Renal cortex interstitium (tissue), 11 donors: ENCODE measurements at regions not wholly inside any gene's neighbourhood (a gene's known extent, or its start where the extent isn't known, plus 50 kb on each side); places are given as distances from the start of the nearest gene placed in this dataset.

ENCODE experiments used
- DNase-seq, 11 donors: peaks; one replicate each; pipeline ENCODE4 v3.0.0-alpha.2; 2013; ENCODE audit warnings: low read depth in 9 of 11, low spot score in 4 of 11; ENCODE audit errors: extremely low read depth in 1 of 11

GRCh38 chr3:182698078-182698477, 95.2 kb upstream of the ATP11B start:
- DNase-seq: no peak

GRCh38 chr3:182699550-182700170, 93.6 kb upstream of the ATP11B start:
- no peak for DNase-seq

GRCh38 chr3:182702216-182702615, 91.1 kb upstream of the ATP11B start:
- DNase-seq: no peak

- no peak for DNase-seq
Measured at GRCh38 chr3:182703233-182703632, 90.1 kb upstream of the ATP11B start.

- no peak for DNase-seq
Measured at GRCh38 chr3:182704926-182705325, 88.4 kb upstream of the ATP11B start.

- no peak for DNase-seq
Measured at GRCh38 chr3:182708810-182709209, 84.5 kb upstream of the ATP11B start.

- DNase-seq: no peak
Measured at GRCh38 chr3:182709306-182709705, 84.0 kb upstream of the ATP11B start.

GRCh38 chr3:182710557-182711157, 82.6 kb upstream of the ATP11B start:
- no peak for DNase-seq

GRCh38 chr3:182711261-182711683, 82.0 kb upstream of the ATP11B start:
- DNase-seq: no peak

- no peak for DNase-seq
Measured at GRCh38 chr3:182711853-182712252, 81.5 kb upstream of the ATP11B start.

- no peak for DNase-seq
Measured at GRCh38 chr3:182713111-182713510, 80.2 kb upstream of the ATP11B start.

GRCh38 chr3:182713743-182714517, 79.4 kb upstream of the ATP11B start:
- DNase-seq: peak in 3 of 11 donors; percentile 30 to 60 (median 46)

GRCh38 chr3:182715006-182715405, 78.3 kb upstream of the ATP11B start:
- DNase-seq: no peak

- no peak for DNase-seq
Measured at GRCh38 chr3:182716114-182716688, 77.1 kb upstream of the ATP11B start.

GRCh38 chr3:182717216-182717615, 76.1 kb upstream of the ATP11B start:
- DNase-seq: no peak

GRCh38 chr3:182722907-182723306, 70.4 kb upstream of the ATP11B start:
- DNase-seq: no peak

- no peak for DNase-seq
Measured at GRCh38 chr3:182723596-182723995, 69.7 kb upstream of the ATP11B start.

- peak in 6 of 11 donors; percentile 33 to 77 (median 68) for DNase-seq
Measured at GRCh38 chr3:182725372-182726251, 67.7 kb upstream of the ATP11B start.
